Astrocyte (in vitro differentiated cells and primary cell): ENCODE measurements at regions not wholly inside any gene's neighbourhood (a gene's known extent, or its start where the extent isn't known, plus 50 kb on each side); places are given as distances from the start of the nearest gene placed in this dataset.

Experiments used
- DNase-seq: peaks from one replicate; pipeline ENCODE4 v3.0.0-alpha.2; 2010; ENCODE audit warnings: low read depth
- FAIRE-seq: peaks from 2 replicates; lab custom pipeline; 2011; peaks lifted over from hg19 to GRCh38; lab: Jason Lieb, UNC
- H2AFZ ChIP-seq: 2 replicates; pipeline ENCODE4 v1.6.0; 2012; ENCODE audit warnings: low read depth, low read length, inconsistent platforms
- H3K27ac ChIP-seq: 2 replicates; pipeline ENCODE4 v1.5.1; 2011; ENCODE audit warnings: low read depth, low read length, inconsistent platforms
- H3K27me3 ChIP-seq: 2 replicates; pipeline ENCODE4 v1.6.0; 2011; ENCODE audit warnings: low read length, inconsistent platforms; ENCODE audit not compliant: insufficient read depth
- H3K36me3 ChIP-seq: 2 replicates; pipeline ENCODE4 v1.5.1; 2011; ENCODE audit warnings: low read length, inconsistent platforms; ENCODE audit not compliant: insufficient read depth
- H3K4me1 ChIP-seq: 2 replicates; pipeline ENCODE4 v1.5.1; 2011; ENCODE audit warnings: low read length, inconsistent platforms; ENCODE audit not compliant: insufficient read depth
- H3K4me2 ChIP-seq: 2 replicates; pipeline ENCODE4 v1.6.0; 2012; ENCODE audit warnings: low read length, inconsistent platforms
- H3K4me3 ChIP-seq: 2 replicates; pipeline ENCODE4 v1.5.1; 2011; ENCODE audit warnings: low read depth, mild to moderate bottlenecking, low read length, inconsistent platforms; ENCODE audit not compliant: insufficient read depth
- H3K79me2 ChIP-seq: 2 replicates; pipeline ENCODE4 v1.6.0; 2012; ENCODE audit warnings: mild to moderate bottlenecking, low read length, inconsistent platforms; ENCODE audit not compliant: insufficient read depth
- H3K9ac ChIP-seq: 2 replicates; pipeline ENCODE4 v1.6.0; 2012; ENCODE audit warnings: mild to moderate bottlenecking, low read length, inconsistent platforms
- H3K9me3 ChIP-seq: 2 replicates; pipeline ENCODE4 v1.5.1; 2012; ENCODE audit warnings: low read depth, mild to moderate bottlenecking, low read length, inconsistent platforms; ENCODE audit not compliant: insufficient read depth
- H4K20me1 ChIP-seq: 2 replicates; pipeline ENCODE4 v1.6.0; 2012; ENCODE audit warnings: low read length, inconsistent platforms; ENCODE audit not compliant: insufficient read depth
- H3K27ac Mint-ChIP-seq: one replicate; pipeline ENCODE4 v1.8.0; 2021; ENCODE audit warnings: mild to moderate bottlenecking, mixed read lengths; ENCODE audit not compliant: unreplicated experiment
- H3K27me3 Mint-ChIP-seq: one replicate; pipeline ENCODE4 v1.8.0; 2021; ENCODE audit warnings: low read depth, mixed read lengths; ENCODE audit not compliant: unreplicated experiment
- H3K36me3 Mint-ChIP-seq: one replicate; pipeline ENCODE4 v1.8.0; 2021; ENCODE audit warnings: low read depth, mixed read lengths; ENCODE audit not compliant: unreplicated experiment
- H3K4me1 Mint-ChIP-seq: one replicate; pipeline ENCODE4 v1.8.0; 2021; ENCODE audit warnings: low read depth, mixed read lengths; ENCODE audit not compliant: unreplicated experiment
- H3K4me3 Mint-ChIP-seq: one replicate; pipeline ENCODE4 v1.8.0; 2021; ENCODE audit warnings: mild to moderate bottlenecking, moderate library complexity, mixed read lengths; ENCODE audit not compliant: unreplicated experiment
- H3K9me3 Mint-ChIP-seq: one replicate; pipeline ENCODE4 v1.8.0; 2021; ENCODE audit warnings: mild to moderate bottlenecking, mixed read lengths; ENCODE audit not compliant: unreplicated experiment
- EZH2 ChIP-seq: IDR thresholded peaks from 2 replicates; pipeline ENCODE4 v1.6.1; 2012; ENCODE audit warnings: mild to moderate bottlenecking, low read length, inconsistent platforms; ENCODE audit not compliant: insufficient read depth
- TF ChIP-seq, protein P1 (sequence below): IDR thresholded peaks from 2 replicates; pipeline ENCODE4 v1.5.1; 2011; ENCODE audit warnings: low read depth, mild to moderate bottlenecking, inconsistent platforms, low read length, moderate library complexity; ENCODE audit not compliant: insufficient read depth

DNA sequence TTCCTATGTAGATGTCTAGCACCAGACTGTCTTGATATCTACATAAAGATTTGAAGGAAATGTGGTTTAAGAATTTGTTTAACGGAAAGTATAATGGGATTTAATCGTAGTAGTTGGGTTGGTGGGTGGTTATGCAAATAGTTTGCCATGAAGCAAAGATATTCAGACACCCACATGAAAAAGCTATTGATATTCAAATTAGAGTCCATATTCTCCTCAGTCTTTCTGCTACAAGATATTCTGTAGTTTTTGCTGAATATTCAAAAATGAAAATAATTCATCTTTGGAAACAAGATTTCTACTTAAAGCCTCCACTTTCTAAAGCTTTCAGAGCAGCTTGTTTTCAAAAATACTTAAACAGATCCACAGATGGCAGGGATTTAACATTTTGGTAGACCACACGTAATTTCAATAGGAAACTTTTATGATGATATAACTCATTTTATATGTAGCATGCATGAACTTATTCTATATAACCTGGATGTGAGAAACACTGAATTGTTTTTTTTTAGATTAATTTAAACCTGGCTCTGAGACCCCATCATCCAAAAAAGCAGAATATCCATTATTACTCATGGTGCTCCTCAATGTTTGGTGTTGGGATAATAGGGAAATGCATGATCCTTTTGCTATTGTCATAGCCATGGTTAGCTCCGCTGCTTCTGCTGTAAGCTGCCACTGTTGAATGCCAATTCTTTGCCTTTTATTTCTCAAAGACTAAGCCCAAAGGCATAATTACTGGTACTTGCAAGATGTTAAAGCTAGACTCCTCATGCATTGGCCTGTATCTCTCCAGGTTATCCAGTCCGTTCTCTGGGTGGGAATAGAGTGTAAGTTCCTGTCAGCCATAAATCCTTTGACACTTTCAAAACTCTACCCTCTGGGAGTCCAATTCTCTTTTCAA is 98.0 kb downstream of the GMNC start:
- no peak for TF ChIP-seq EZH2
- TF ChIP-seq, protein P1, sequence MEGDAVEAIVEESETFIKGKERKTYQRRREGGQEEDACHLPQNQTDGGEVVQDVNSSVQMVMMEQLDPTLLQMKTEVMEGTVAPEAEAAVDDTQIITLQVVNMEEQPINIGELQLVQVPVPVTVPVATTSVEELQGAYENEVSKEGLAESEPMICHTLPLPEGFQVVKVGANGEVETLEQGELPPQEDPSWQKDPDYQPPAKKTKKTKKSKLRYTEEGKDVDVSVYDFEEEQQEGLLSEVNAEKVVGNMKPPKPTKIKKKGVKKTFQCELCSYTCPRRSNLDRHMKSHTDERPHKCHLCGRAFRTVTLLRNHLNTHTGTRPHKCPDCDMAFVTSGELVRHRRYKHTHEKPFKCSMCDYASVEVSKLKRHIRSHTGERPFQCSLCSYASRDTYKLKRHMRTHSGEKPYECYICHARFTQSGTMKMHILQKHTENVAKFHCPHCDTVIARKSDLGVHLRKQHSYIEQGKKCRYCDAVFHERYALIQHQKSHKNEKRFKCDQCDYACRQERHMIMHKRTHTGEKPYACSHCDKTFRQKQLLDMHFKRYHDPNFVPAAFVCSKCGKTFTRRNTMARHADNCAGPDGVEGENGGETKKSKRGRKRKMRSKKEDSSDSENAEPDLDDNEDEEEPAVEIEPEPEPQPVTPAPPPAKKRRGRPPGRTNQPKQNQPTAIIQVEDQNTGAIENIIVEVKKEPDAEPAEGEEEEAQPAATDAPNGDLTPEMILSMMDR: no peak
- H3K36me3 ChIP-seq: no peaks in the 10 kb centered on the region
- no peak overlapping the region for H2AFZ ChIP-seq
- no peak overlapping the region for H3K4me2 ChIP-seq
- H3K4me1 ChIP-seq: no peaks in the 10 kb centered on the region
- H3K79me2 ChIP-seq: no peaks in the 10 kb centered on the region
- no peaks in the 10 kb centered on the region for H4K20me1 ChIP-seq
- no peak for DNase-seq
- no peaks in the 10 kb centered on the region for H3K9me3 ChIP-seq
- H3K4me3 ChIP-seq: no peak overlapping the region
- Mint-ChIP-seq H3K9me3 (no peaks in the 10 kb centered on the region), H3K27ac (no peak overlapping the region), H3K27me3 (no peaks in the 10 kb centered on the region), H3K36me3 (no peaks in the 10 kb centered on the region), H3K4me3 (no peak overlapping the region), H3K4me1 (no peaks in the 10 kb centered on the region)
- no peak overlapping the region for H3K27ac ChIP-seq
- no peak overlapping the region for H3K9ac ChIP-seq
- no peaks in the 10 kb centered on the region for H3K27me3 ChIP-seq
- FAIRE-seq: no peak

DNA sequence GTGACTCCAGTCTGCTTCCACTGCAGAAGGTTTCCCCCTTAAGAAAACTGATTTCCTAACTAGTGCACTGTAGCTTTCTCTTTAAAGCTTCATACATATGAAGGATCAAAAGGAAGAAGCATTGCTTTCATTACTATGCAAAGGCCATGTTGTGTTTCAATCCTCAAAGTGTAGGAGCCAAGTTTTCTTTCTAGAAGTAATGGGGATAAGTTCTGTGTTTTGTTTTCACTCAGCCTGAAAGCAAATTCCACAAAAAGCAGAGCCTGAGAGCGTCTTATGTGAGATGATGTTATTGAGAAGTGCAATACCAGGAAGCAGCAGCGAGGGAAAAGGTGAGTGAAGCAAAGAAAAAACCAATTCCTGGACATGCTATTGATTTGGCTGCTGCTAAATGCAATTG is 99.7 kb downstream of the GMNC start:
- TF ChIP-seq, protein P1: no peak
- no peak for TF ChIP-seq EZH2
- H3K27me3 Mint-ChIP-seq: no peaks in the 10 kb centered on the region
- H3K9ac ChIP-seq: no peak overlapping the region
- no peak overlapping the region for H3K4me2 ChIP-seq
- no peak overlapping the region for H3K4me3 Mint-ChIP-seq
- H3K27ac ChIP-seq: no peak overlapping the region
- no peak overlapping the region for H3K27ac Mint-ChIP-seq
- FAIRE-seq: no peak
- no peaks in the 10 kb centered on the region for H3K79me2 ChIP-seq
- no peaks in the 10 kb centered on the region for H3K4me1 Mint-ChIP-seq
- H2AFZ ChIP-seq: no peak overlapping the region
- no peaks in the 10 kb centered on the region for H3K4me1 ChIP-seq
- no peak for DNase-seq
- no peaks in the 10 kb centered on the region for H4K20me1 ChIP-seq
- no peaks in the 10 kb centered on the region for H3K36me3 Mint-ChIP-seq
- H3K27me3 ChIP-seq: no peaks in the 10 kb centered on the region
- no peaks in the 10 kb centered on the region for H3K9me3 ChIP-seq
- no peaks in the 10 kb centered on the region for H3K9me3 Mint-ChIP-seq
- no peak overlapping the region for H3K4me3 ChIP-seq
- H3K36me3 ChIP-seq: no peaks in the 10 kb centered on the region

DNA sequence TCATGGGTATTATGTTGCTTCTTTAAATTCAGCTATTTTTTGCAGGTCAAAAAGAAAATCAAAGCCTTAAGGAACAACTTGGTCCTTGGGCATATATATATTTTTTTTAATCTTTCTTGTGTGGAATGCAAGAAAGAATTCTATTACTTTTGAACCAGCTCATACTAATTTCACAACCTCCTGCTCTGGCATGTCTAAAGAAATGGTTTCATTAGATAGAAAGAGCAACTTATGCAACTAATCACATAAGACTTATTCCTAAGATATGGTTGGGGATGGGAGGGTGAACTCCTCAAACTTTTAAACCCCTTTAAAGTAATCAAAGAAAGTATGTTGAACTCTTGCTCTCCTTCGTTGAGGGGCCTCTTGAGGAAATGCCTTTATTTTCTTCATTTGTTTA is 114.9 kb downstream of the GMNC start:
- Mint-ChIP-seq H3K9me3 (no peaks in the 10 kb centered on the region), H3K27ac (no peak overlapping the region), H3K27me3 (no peaks in the 10 kb centered on the region), H3K4me1 (no peaks in the 10 kb centered on the region), H3K36me3 (no peaks in the 10 kb centered on the region), H3K4me3 (no peak overlapping the region)
- DNase-seq (peak; percentile 2), FAIRE-seq (no peak)
- Histone ChIP-seq H3K9me3 (no peaks in the 10 kb centered on the region), H3K4me3 (no peak overlapping the region), H3K79me2 (no peaks in the 10 kb centered on the region), H3K9ac (no peak overlapping the region), H2AFZ (no peak overlapping the region), H3K27ac (no peak overlapping the region), H3K4me2 (no peak overlapping the region), H3K4me1 (no peaks in the 10 kb centered on the region), H4K20me1 (no peaks in the 10 kb centered on the region), H3K27me3 (no peaks in the 10 kb centered on the region), H3K36me3 (no peaks in the 10 kb centered on the region)
- TF ChIP-seq EZH2: no peak
- TF ChIP-seq, protein P1: no peak
